Trophoblast cell (in vitro differentiated cells and primary cell): ENCODE measurements at regions not wholly inside any gene's neighbourhood (a gene's known extent, or its start where the extent isn't known, plus 50 kb on each side); places are given as distances from the start of the nearest gene placed in this dataset.

Experiments used
- DNase-seq, 2 donors: peaks; one replicate each; pipeline ENCODE4 v3.0.0-alpha.2; 2016
- H2AFZ ChIP-seq: 2 replicates; pipeline ENCODE4 v1.6.1; 2013; ENCODE audit warnings: low read length, moderate library complexity, mild to moderate bottlenecking; ENCODE audit not compliant: insufficient read depth, poor library complexity
- H2AK5ac ChIP-seq: 2 replicates; pipeline ENCODE4 v1.6.1; 2013; ENCODE audit warnings: mild to moderate bottlenecking, low read length
- H2BK120ac ChIP-seq: 2 replicates; pipeline ENCODE4 v1.6.1; 2013; ENCODE audit warnings: low read length, mild to moderate bottlenecking, moderate library complexity; ENCODE audit not compliant: insufficient read depth, poor library complexity
- H2BK12ac ChIP-seq: 2 replicates; pipeline ENCODE4 v1.6.1; 2013; ENCODE audit warnings: mild to moderate bottlenecking, low read length, moderate library complexity
- H2BK5ac ChIP-seq: 2 replicates; pipeline ENCODE4 v1.6.1; 2013; ENCODE audit warnings: low read length, low read depth, moderate library complexity, mild to moderate bottlenecking; ENCODE audit not compliant: poor library complexity
- H3K14ac ChIP-seq: 2 replicates; pipeline ENCODE4 v1.6.1; 2013; ENCODE audit warnings: mild to moderate bottlenecking, low read length
- H3K18ac ChIP-seq: 2 replicates; pipeline ENCODE4 v1.6.1; 2013; ENCODE audit warnings: mild to moderate bottlenecking, low read length
- H3K23ac ChIP-seq: 2 replicates; pipeline ENCODE4 v1.6.1; 2013; ENCODE audit warnings: low read length
- H3K27ac ChIP-seq: 2 replicates; pipeline ENCODE4 v1.5.1; 2013; ENCODE audit warnings: low read depth, mild to moderate bottlenecking, inconsistent platforms, low read length, moderate library complexity
- H3K27me3 ChIP-seq: 2 replicates; pipeline ENCODE4 v1.6.1; 2013; ENCODE audit warnings: inconsistent platforms, mild to moderate bottlenecking, low read length, moderate library complexity; ENCODE audit not compliant: insufficient read depth
- H3K36me3 ChIP-seq, 2 experiments: 1 replicate in 1 of 2; 2 replicates in 1 of 2; pipeline ENCODE4 v1.6.1; 2013; ENCODE audit warnings: low read length in 2 of 2, mild to moderate bottlenecking in 2 of 2, moderate library complexity in 1 of 2; ENCODE audit not compliant: insufficient read depth in 2 of 2, control insufficient read depth in 1 of 2
- H3K4ac ChIP-seq: 2 replicates; pipeline ENCODE4 v1.6.1; 2013; ENCODE audit warnings: low read depth, mild to moderate bottlenecking, low read length, moderate library complexity
- H3K4me1 ChIP-seq, 2 experiments: 1 replicate in 1 of 2; 2 replicates in 1 of 2; pipeline ENCODE4 v1.6.1; 2013; ENCODE audit warnings: low read length in 2 of 2, mild to moderate bottlenecking in 2 of 2, moderate library complexity in 1 of 2; ENCODE audit not compliant: insufficient read depth in 2 of 2, control insufficient read depth in 1 of 2
- H3K4me2 ChIP-seq: 2 replicates; pipeline ENCODE4 v1.6.1; 2013; ENCODE audit warnings: inconsistent platforms, mild to moderate bottlenecking, low read length, moderate library complexity
- H3K4me3 ChIP-seq: 2 replicates; pipeline ENCODE4 v1.5.1; 2013; ENCODE audit warnings: mild to moderate bottlenecking, low read depth, low read length, inconsistent platforms
- H3K79me1 ChIP-seq: one replicate; pipeline ENCODE4 v1.6.1; 2013; ENCODE audit warnings: low read length
- H3K79me2 ChIP-seq: 2 replicates; pipeline ENCODE4 v1.6.1; 2013; ENCODE audit warnings: low read length, mild to moderate bottlenecking; ENCODE audit not compliant: control insufficient read depth, insufficient read depth, poor library complexity
- H3K9ac ChIP-seq: 2 replicates; pipeline ENCODE4 v1.6.1; 2013; ENCODE audit warnings: mild to moderate bottlenecking, low read length
- H3K9me3 ChIP-seq: 2 replicates; pipeline ENCODE4 v1.6.1; 2013; ENCODE audit warnings: low read depth, mild to moderate bottlenecking, control low read depth, inconsistent platforms, low read length; ENCODE audit not compliant: insufficient read depth
- H4K12ac ChIP-seq: 2 replicates; pipeline ENCODE4 v1.6.1; 2013; ENCODE audit warnings: low read depth, mild to moderate bottlenecking, low read length, moderate library complexity
- H4K8ac ChIP-seq: 2 replicates; pipeline ENCODE4 v1.6.1; 2013; ENCODE audit warnings: low read depth, mild to moderate bottlenecking, low read length, moderate library complexity
- H4K91ac ChIP-seq: one replicate; pipeline ENCODE4 v1.6.1; 2013; ENCODE audit warnings: low read depth, mild to moderate bottlenecking, low read length, moderate library complexity
- WGBS: extraction: QIAGEN DNeasy Blood & Tissue Kit; methylation state at CpG from one replicate; pipeline ENCODE4 v1.1.7; 2013; ENCODE audit warnings: missing lambda C conversion rate; ENCODE audit not compliant: insufficient read length, insufficient coverage; ENCODE audit errors: extremely low coverage; 5-methylcytosine and 5-hydroxymethylcytosine counted together

GRCh38 chr11:25941353-25941752, 390.6 kb upstream of the ANO3 start:
- H4K91ac ChIP-seq, result no peak overlapping the region
- no peak overlapping the region for H2AK5ac ChIP-seq
- H3K4me2 ChIP-seq, result no peak overlapping the region
- H4K12ac ChIP-seq, result no peak overlapping the region
- H2AFZ ChIP-seq, result no peak overlapping the region
- H3K4me1 ChIP-seq, result no peaks in the 10 kb centered on the region
- DNase-seq, result no peak
- no peak overlapping the region for H4K8ac ChIP-seq
- no peaks in the 10 kb centered on the region for H3K79me1 ChIP-seq
- no peak overlapping the region for H2BK12ac ChIP-seq
- H3K23ac ChIP-seq, result no peak overlapping the region
- no peak overlapping the region for H3K18ac ChIP-seq
- H3K36me3 ChIP-seq, result no peaks in the 10 kb centered on the region
- no peaks in the 10 kb centered on the region for H3K27me3 ChIP-seq
- H2BK120ac ChIP-seq, result no peak overlapping the region
- H3K9ac ChIP-seq, result no peak overlapping the region
- H3K27ac ChIP-seq, result no peak overlapping the region
- H3K4me3 ChIP-seq, result no peak overlapping the region
- WGBS, result no CpG with 5 or more reads among the region's 1 CpG
- no peak overlapping the region for H3K14ac ChIP-seq
- no peak overlapping the region for H3K4ac ChIP-seq
- H2BK5ac ChIP-seq, result no peak overlapping the region
- H3K79me2 ChIP-seq, result no peaks in the 10 kb centered on the region
- no peaks in the 10 kb centered on the region for H3K9me3 ChIP-seq

GRCh38 chr11:25943031-25943430, 388.9 kb upstream of the ANO3 start:
- no peak overlapping the region for H3K4me3 ChIP-seq
- no peak overlapping the region for H4K12ac ChIP-seq
- no peaks in the 10 kb centered on the region for H3K79me1 ChIP-seq
- no peak overlapping the region for H3K23ac ChIP-seq
- H3K36me3 ChIP-seq, result no peaks in the 10 kb centered on the region
- no peaks in the 10 kb centered on the region for H3K27me3 ChIP-seq
- DNase-seq, result no peak
- no peak overlapping the region for H3K27ac ChIP-seq
- H3K4me1 ChIP-seq, result no peaks in the 10 kb centered on the region
- H3K9ac ChIP-seq, result no peak overlapping the region
- H2AFZ ChIP-seq, result no peak overlapping the region
- WGBS, result no CpG with 5 or more reads among the region's 6 CpGs
- no peak overlapping the region for H4K91ac ChIP-seq
- no peak overlapping the region for H2BK12ac ChIP-seq
- H2BK120ac ChIP-seq, result no peak overlapping the region
- no peak overlapping the region for H3K14ac ChIP-seq
- H3K4me2 ChIP-seq, result no peak overlapping the region
- no peak overlapping the region for H3K18ac ChIP-seq
- H3K79me2 ChIP-seq, result no peaks in the 10 kb centered on the region
- H2BK5ac ChIP-seq, result no peak overlapping the region
- no peak overlapping the region for H3K4ac ChIP-seq
- H4K8ac ChIP-seq, result no peak overlapping the region
- no peaks in the 10 kb centered on the region for H3K9me3 ChIP-seq
- no peak overlapping the region for H2AK5ac ChIP-seq

- H2BK12ac ChIP-seq, result no peak overlapping the region
- no CpG with 5 or more reads among the region's 17 CpGs for WGBS
- H3K14ac ChIP-seq, result no peak overlapping the region
- no peak overlapping the region for H3K4ac ChIP-seq
- no peak overlapping the region for H3K4me3 ChIP-seq
- no peak overlapping the region for H2AFZ ChIP-seq
- no peak overlapping the region for H3K23ac ChIP-seq
- DNase-seq, result no peak
- H4K12ac ChIP-seq, result no peak overlapping the region
- H4K8ac ChIP-seq, result no peak overlapping the region
- H2AK5ac ChIP-seq, result no peak overlapping the region
- H4K91ac ChIP-seq, result no peak overlapping the region
- no peaks in the 10 kb centered on the region for H3K79me1 ChIP-seq
- no peaks in the 10 kb centered on the region for H3K4me1 ChIP-seq
- no peak overlapping the region for H3K18ac ChIP-seq
- H3K4me2 ChIP-seq, result no peak overlapping the region
- no peak overlapping the region for H3K9ac ChIP-seq
- no peak overlapping the region for H2BK120ac ChIP-seq
- no peaks in the 10 kb centered on the region for H3K36me3 ChIP-seq
- no peak overlapping the region for H3K27ac ChIP-seq
- no peak overlapping the region for H2BK5ac ChIP-seq
- H3K9me3 ChIP-seq, result no peaks in the 10 kb centered on the region
- H3K27me3 ChIP-seq, result no peaks in the 10 kb centered on the region
- H3K79me2 ChIP-seq, result no peaks in the 10 kb centered on the region
Measured at GRCh38 chr11:25943777-25944661, 387.9 kb upstream of the ANO3 start.

GRCh38 chr11:25949918-25950317, 382.0 kb upstream of the ANO3 start:
- Histone ChIP-seq H4K91ac (no peak overlapping the region), H3K18ac (no peak overlapping the region), H2BK120ac (no peak overlapping the region), H3K27me3 (no peaks in the 10 kb centered on the region), H3K4me2 (no peak overlapping the region), H2BK12ac (no peak overlapping the region), H2BK5ac (no peak overlapping the region), H3K4ac (no peak overlapping the region), H2AK5ac (no peak overlapping the region), H2AFZ (no peak overlapping the region), H3K4me3 (no peak overlapping the region), H4K8ac (no peak overlapping the region), H3K23ac (no peak overlapping the region), H3K79me1 (no peaks in the 10 kb centered on the region), H3K79me2 (no peaks in the 10 kb centered on the region), H3K36me3 (no peaks in the 10 kb centered on the region), H3K27ac (no peak overlapping the region), H3K9me3 (peaks cover 2% of the 10 kb centered on the region), H3K14ac (no peak overlapping the region), H3K9ac (no peak overlapping the region), H4K12ac (no peak overlapping the region), H3K4me1 (no peaks in the 10 kb centered on the region)
- DNase-seq, result no peak
- WGBS, result no CpG with 5 or more reads among the region's 2 CpGs
